HG02885 (cell line): ENCODE measurements at regions not wholly inside any gene's neighbourhood (a gene's known extent, or its start where the extent isn't known, plus 50 kb on each side); places are given as distances from the start of the nearest gene placed in this dataset.

Source experiments
- ATAC-seq: cut with Tn5 transposase; IDR thresholded peaks from one replicate; pipeline ENCODE4 v1.9.1; 2021; ENCODE audit warnings: mild to moderate bottlenecking; ENCODE audit not compliant: unreplicated experiment, poor library complexity

GRCh38 chr12:66947119-66947518, 268.2 kb upstream of the GRIP1 start:
- ATAC-seq = no peak

- ATAC-seq = no peak
These were observed 273.8 kb upstream of the GRIP1 start for GRCh38 chr12:66952668-66953067.

GRCh38 chr12:66956300-66956699, 277.4 kb upstream of the GRIP1 start:
- ATAC-seq = no peak

GRCh38 chr12:66959276-66959675, 280.4 kb upstream of the GRIP1 start:
- ATAC-seq = no peak

- no peak for ATAC-seq
These were observed 281.1 kb upstream of the GRIP1 start for GRCh38 chr12:66960006-66960405.

GRCh38 chr12:66960704-66961690, 282.1 kb upstream of the GRIP1 start:
- ATAC-seq = no peak

GRCh38 chr12:66962290-66962689, 283.4 kb upstream of the GRIP1 start:
- no peak for ATAC-seq

- no peak for ATAC-seq
These were observed 285.0 kb upstream of the GRIP1 start for GRCh38 chr12:66963901-66964300.

- no peak for ATAC-seq
These were observed 285.8 kb upstream of the GRIP1 start for GRCh38 chr12:66964629-66965028.

GRCh38 chr12:66965621-66966020, 286.7 kb upstream of the GRIP1 start:
- ATAC-seq = no peak

GRCh38 chr12:66971816-66972215, 292.9 kb upstream of the GRIP1 start:
- no peak for ATAC-seq

GRCh38 chr12:66976526-66976925, 292.6 kb upstream of the CAND1 start:
- no peak for ATAC-seq

- ATAC-seq = no peak
These were observed 290.4 kb upstream of the CAND1 start for GRCh38 chr12:66978802-66979201.

- no peak for ATAC-seq
These were observed 289.9 kb upstream of the CAND1 start for GRCh38 chr12:66979251-66979650.

- ATAC-seq = no peak
These were observed 285.1 kb upstream of the CAND1 start for GRCh38 chr12:66984077-66984476.

GRCh38 chr12:66984962-66985361, 284.2 kb upstream of the CAND1 start:
- no peak for ATAC-seq

GRCh38 chr12:66999141-66999540, 270.0 kb upstream of the CAND1 start:
- no peak for ATAC-seq

- ATAC-seq = no peak
These were observed 267.9 kb upstream of the CAND1 start for GRCh38 chr12:67001251-67001650.

- no peak for ATAC-seq
These were observed 266.4 kb upstream of the CAND1 start for GRCh38 chr12:67002720-67003119.

GRCh38 chr12:67006610-67007009, 262.5 kb upstream of the CAND1 start:
- no peak for ATAC-seq

- no peak for ATAC-seq
These were observed 254.5 kb upstream of the CAND1 start for GRCh38 chr12:67014642-67015041.

- no peak for ATAC-seq
These were observed 251.1 kb upstream of the CAND1 start for GRCh38 chr12:67018105-67018504.
